ENCODE measurements at regions not wholly inside any gene's neighbourhood (a gene's known extent, or its start where the extent isn't known, plus 50 kb on each side); places are given as distances from the start of the nearest gene placed in this dataset.

- TF ChIP-seq CTCF (IDR thresholded peaks at IDR 0.05; ENCODE audit: insufficient read depth, low read length, poor library complexity, severe bottlenecking): no peak
- TF ChIP-seq EZH2phosphoT487 (conservative IDR thresholded peaks at IDR 0.05; ENCODE audit: low read length): no peak
Observed at GRCh38 chrX:40434947-40435346, 145.8 kb upstream of the ATP6AP2 start.

Measured in SU-DHL-6 (cell line).